ENCODE measurements at regions not wholly inside any gene's neighbourhood (a gene's known extent, or its start where the extent isn't known, plus 50 kb on each side); places are given as distances from the start of the nearest gene placed in this dataset.

- no peak overlapping the region for H3K4me3 ChIP-seq (ENCODE audit: low read depth, low read length)
- no peak for TF ChIP-seq CTCF (IDR thresholded peaks at IDR 0.05; ENCODE audit: borderline replicate concordance, insufficient read depth, low read depth, low read length)
Observed at GRCh38 chr2:237242091-237242536, 156.4 kb downstream of the COPS8 start.

- H3K4me3 ChIP-seq (ENCODE audit: low read depth, low read length): no peak overlapping the region
- TF ChIP-seq CTCF (IDR thresholded peaks at IDR 0.05; ENCODE audit: borderline replicate concordance, insufficient read depth, low read depth, low read length): no peak
Observed at GRCh38 chr2:237243487-237243886, 157.8 kb downstream of the COPS8 start.

GRCh38 chr2:237244178-237244577 lies 158.5 kb downstream of the COPS8 start:
- TF ChIP-seq CTCF (IDR thresholded peaks at IDR 0.05; ENCODE audit: borderline replicate concordance, insufficient read depth, low read depth, low read length): no peak
- no peak overlapping the region for H3K4me3 ChIP-seq (ENCODE audit: low read depth, low read length)

- TF ChIP-seq CTCF (IDR thresholded peaks at IDR 0.05; ENCODE audit: borderline replicate concordance, insufficient read depth, low read depth, low read length): no peak
- no peak overlapping the region for H3K4me3 ChIP-seq (ENCODE audit: low read depth, low read length)
Observed at GRCh38 chr2:237244976-237245646, 159.4 kb downstream of the COPS8 start.

GRCh38 chr2:237250599-237250998 lies 163.4 kb downstream of the COL6A3 start:
- no peak for TF ChIP-seq CTCF (IDR thresholded peaks at IDR 0.05; ENCODE audit: borderline replicate concordance, insufficient read depth, low read depth, low read length)
- no peak overlapping the region for H3K4me3 ChIP-seq (ENCODE audit: low read depth, low read length)

GRCh38 chr2:237251986-237252385 lies 162.0 kb downstream of the COL6A3 start:
- H3K4me3 ChIP-seq (ENCODE audit: low read depth, low read length): no peak overlapping the region
- TF ChIP-seq CTCF (IDR thresholded peaks at IDR 0.05; ENCODE audit: borderline replicate concordance, insufficient read depth, low read depth, low read length): no peak

- no peak overlapping the region for H3K4me3 ChIP-seq (ENCODE audit: low read depth, low read length)
- TF ChIP-seq CTCF (IDR thresholded peaks at IDR 0.05; ENCODE audit: borderline replicate concordance, insufficient read depth, low read depth, low read length): no peak
Observed at GRCh38 chr2:237253046-237253702, 160.8 kb downstream of the COL6A3 start.

All from GM12875 (cell line).